OCI-LY3 (cell line): ENCODE measurements at regions not wholly inside any gene's neighbourhood (a gene's known extent, or its start where the extent isn't known, plus 50 kb on each side); places are given as distances from the start of the nearest gene placed in this dataset.

ENCODE experiments used
- H2AFZ ChIP-seq: fragments of 200-600, 300-600 bp; shearing (Covaris generic); 2 replicates; pipeline ENCODE4 v1.6.0; 2014; ENCODE audit warnings: antibody characterized with exemption, low read depth, low read length
- H3K27ac ChIP-seq: fragments of 200-600, 300-600 bp; sonication (generic); 2 replicates; pipeline ENCODE4 v1.5.1; 2014; ENCODE audit warnings: mild to moderate bottlenecking, low read length, moderate library complexity, mixed read lengths
- H3K27me3 ChIP-seq: fragments of 200-600, 300-600 bp; sonication (generic); 2 replicates; pipeline ENCODE4 v1.6.1; 2014; ENCODE audit warnings: low read depth, low read length, mixed read lengths
- H3K36me3 ChIP-seq: fragments of 200-600, 300-600 bp; sonication (generic); replicated peaks from 2 replicates; pipeline ENCODE3; 2014; ENCODE audit warnings: low read depth, low read length, mixed read lengths
- H3K4me1 ChIP-seq: fragments of 300-600, 200-600 bp; sonication (generic); 2 replicates; pipeline ENCODE4 v1.6.1; 2014; ENCODE audit warnings: low read length, mixed read lengths
- H3K4me2 ChIP-seq: fragments of 200-600, 300-600 bp; sonication (generic); 2 replicates; pipeline ENCODE4 v1.6.1; 2014; ENCODE audit warnings: low read length, mixed read lengths
- H3K4me3 ChIP-seq: fragments of 300-600, 200-600 bp; sonication (generic); 2 replicates; pipeline ENCODE4 v1.5.1; 2014; ENCODE audit warnings: antibody characterized with exemption, mild to moderate bottlenecking, low read length, moderate library complexity
- H3K79me2 ChIP-seq: fragments of 300-600, 200-600 bp; shearing (Covaris generic); 2 replicates; pipeline ENCODE4 v1.6.1; 2014; ENCODE audit warnings: mild to moderate bottlenecking, low read length, mixed read lengths
- H3K9ac ChIP-seq: fragments of 300-600, 200-600 bp; shearing (Covaris generic); 2 replicates; pipeline ENCODE4 v1.6.0; 2014; ENCODE audit warnings: mild to moderate bottlenecking, low read length, moderate library complexity
- H3K9me3 ChIP-seq: fragments of 200-600, 300-600 bp; shearing (Covaris generic); 2 replicates; pipeline ENCODE4 v1.6.1; 2014; ENCODE audit warnings: low read length, mixed read lengths; ENCODE audit not compliant: insufficient read depth
- H4K20me1 ChIP-seq: fragments of 200-600, 300-600 bp; sonication (generic); 2 replicates; pipeline ENCODE4 v1.6.1; 2016; ENCODE audit warnings: low read length, mixed read lengths; ENCODE audit not compliant: insufficient read depth
- CTCF ChIP-seq: fragments of 200-600, 300-600 bp; sonication (generic); IDR thresholded peaks from 2 replicates; pipeline ENCODE4 v1.5.1; 2014; ENCODE audit warnings: antibody characterized with exemption, low read length, low read depth
- EZH2phosphoT487 ChIP-seq: fragments of 200-600 bp; shearing (Covaris generic); IDR thresholded peaks from 2 replicates; pipeline ENCODE4 v1.6.1; 2018; ENCODE audit warnings: antibody characterized with exemption, mixed run types, low read depth

GRCh38 chr12:31785318-31785717 is 56.5 kb upstream of the AMN1 start:
- Histone ChIP-seq H3K79me2 (no peaks in the 10 kb centered on the region), H2AFZ (no peak overlapping the region), H3K9me3 (no peaks in the 10 kb centered on the region), H3K9ac (no peak overlapping the region), H3K4me3 (no peak overlapping the region), H4K20me1 (no peaks in the 10 kb centered on the region), H3K36me3 (no peaks in the 10 kb centered on the region), H3K27ac (no peak overlapping the region), H3K27me3 (no peaks in the 10 kb centered on the region), H3K4me1 (peaks cover 11% of the 10 kb centered on the region), H3K4me2 (no peak overlapping the region)
- TF ChIP-seq EZH2phosphoT487, result no peak
- no peak for TF ChIP-seq CTCF

GRCh38 chr12:31783996-31784645 is 55.3 kb upstream of the AMN1 start:
- H3K4me3 ChIP-seq, result no peak overlapping the region
- no peaks in the 10 kb centered on the region for H4K20me1 ChIP-seq
- no peaks in the 10 kb centered on the region for H3K79me2 ChIP-seq
- peaks cover 11% of the 10 kb centered on the region for H3K4me1 ChIP-seq
- no peak overlapping the region for H3K4me2 ChIP-seq
- no peaks in the 10 kb centered on the region for H3K9me3 ChIP-seq
- H3K9ac ChIP-seq, result no peak overlapping the region
- no peaks in the 10 kb centered on the region for H3K27me3 ChIP-seq
- TF ChIP-seq EZH2phosphoT487 (no peak), CTCF (no peak)
- H3K36me3 ChIP-seq, result no peaks in the 10 kb centered on the region
- H2AFZ ChIP-seq, result no peak overlapping the region; the same call in 1 of the 2 replicates
- H3K27ac ChIP-seq, result no peak overlapping the region

GRCh38 chr12:31783556-31783955 is 54.7 kb upstream of the AMN1 start:
- H3K4me1 ChIP-seq, result peaks cover 15% of the 10 kb centered on the region
- H2AFZ ChIP-seq, result no peak overlapping the region
- no peaks in the 10 kb centered on the region for H3K36me3 ChIP-seq
- H3K4me2 ChIP-seq, result no peak overlapping the region
- H3K79me2 ChIP-seq, result no peaks in the 10 kb centered on the region
- no peaks in the 10 kb centered on the region for H3K27me3 ChIP-seq
- no peaks in the 10 kb centered on the region for H3K9me3 ChIP-seq
- no peak overlapping the region for H3K4me3 ChIP-seq
- no peak overlapping the region for H3K27ac ChIP-seq
- H3K9ac ChIP-seq, result no peak overlapping the region
- H4K20me1 ChIP-seq, result no peaks in the 10 kb centered on the region
- TF ChIP-seq EZH2phosphoT487 (no peak), CTCF (no peak)

- no peaks in the 10 kb centered on the region for H4K20me1 ChIP-seq
- no peak overlapping the region for H3K27ac ChIP-seq
- no peak overlapping the region for H2AFZ ChIP-seq
- no peak overlapping the region for H3K9ac ChIP-seq
- H3K4me1 ChIP-seq, result peaks cover 17% of the 10 kb centered on the region
- no peak overlapping the region for H3K4me3 ChIP-seq
- no peak overlapping the region for H3K4me2 ChIP-seq
- no peaks in the 10 kb centered on the region for H3K9me3 ChIP-seq
- TF ChIP-seq EZH2phosphoT487 (no peak), CTCF (no peak)
- H3K27me3 ChIP-seq, result no peaks in the 10 kb centered on the region
- no peaks in the 10 kb centered on the region for H3K79me2 ChIP-seq
- no peaks in the 10 kb centered on the region for H3K36me3 ChIP-seq
Observed at GRCh38 chr12:31781894-31782540, 53.2 kb upstream of the AMN1 start.
